NCI-H526 treated with DMSO at 0.1 percent for 48 hours (cell line): ENCODE measurements at regions not wholly inside any gene's neighbourhood (a gene's known extent, or its start where the extent isn't known, plus 50 kb on each side); places are given as distances from the start of the nearest gene placed in this dataset.

Source experiments
- DNase-seq: peaks from one replicate; lab custom pipeline; 2025; lab: John Stamatoyannopoulos, UW

GRCh38 chr22:49111085-49111484, 716.6 kb downstream of the BRD1 start:
- DNase-seq, result no peak

GRCh38 chr22:49108636-49109315, 718.9 kb downstream of the BRD1 start:
- DNase-seq, result no peak

- DNase-seq, result no peak
Measured at GRCh38 chr22:49107961-49108530, 719.6 kb downstream of the BRD1 start.

GRCh38 chr22:49107561-49107960, 720.1 kb downstream of the BRD1 start:
- DNase-seq, result no peak

- no peak for DNase-seq
Measured at GRCh38 chr22:49106842-49107152, 720.9 kb downstream of the BRD1 start.

- no peak for DNase-seq
Measured at GRCh38 chr22:49106096-49106841, 721.4 kb downstream of the BRD1 start.

- DNase-seq, result no peak
Measured at GRCh38 chr22:49104434-49104833, 723.2 kb downstream of the BRD1 start.

- no peak for DNase-seq
Measured at GRCh38 chr22:49103314-49104059, 724.2 kb downstream of the BRD1 start.

GRCh38 chr22:49102367-49102766, 725.3 kb downstream of the BRD1 start:
- no peak for DNase-seq

GRCh38 chr22:49101873-49102272, 725.8 kb downstream of the BRD1 start:
- no peak for DNase-seq

GRCh38 chr22:49101225-49101624, 726.4 kb downstream of the BRD1 start:
- no peak for DNase-seq

GRCh38 chr22:49100773-49101172, 726.9 kb downstream of the BRD1 start:
- no peak for DNase-seq

- DNase-seq, result no peak
Measured at GRCh38 chr22:49100316-49100715, 727.4 kb downstream of the BRD1 start.

GRCh38 chr22:49099496-49100124, 728.1 kb downstream of the BRD1 start:
- DNase-seq, result no peak

GRCh38 chr22:49099089-49099488, 728.6 kb downstream of the BRD1 start:
- DNase-seq, result no peak

- DNase-seq, result no peak
Measured at GRCh38 chr22:49097966-49098365, 729.7 kb downstream of the BRD1 start.

- no peak for DNase-seq
Measured at GRCh38 chr22:49097171-49097925, 730.3 kb downstream of the BRD1 start.

- no peak for DNase-seq
Measured at GRCh38 chr22:49096476-49096875, 731.2 kb downstream of the BRD1 start.

- DNase-seq, result no peak
Measured at GRCh38 chr22:49095366-49095765, 732.3 kb downstream of the BRD1 start.

GRCh38 chr22:49094858-49095257, 732.8 kb downstream of the BRD1 start:
- DNase-seq, result no peak

GRCh38 chr22:49094151-49094550, 733.5 kb downstream of the BRD1 start:
- no peak for DNase-seq
